ENCODE measurements at regions not wholly inside any gene's neighbourhood (a gene's known extent, or its start where the extent isn't known, plus 50 kb on each side); places are given as distances from the start of the nearest gene placed in this dataset.

DNA sequence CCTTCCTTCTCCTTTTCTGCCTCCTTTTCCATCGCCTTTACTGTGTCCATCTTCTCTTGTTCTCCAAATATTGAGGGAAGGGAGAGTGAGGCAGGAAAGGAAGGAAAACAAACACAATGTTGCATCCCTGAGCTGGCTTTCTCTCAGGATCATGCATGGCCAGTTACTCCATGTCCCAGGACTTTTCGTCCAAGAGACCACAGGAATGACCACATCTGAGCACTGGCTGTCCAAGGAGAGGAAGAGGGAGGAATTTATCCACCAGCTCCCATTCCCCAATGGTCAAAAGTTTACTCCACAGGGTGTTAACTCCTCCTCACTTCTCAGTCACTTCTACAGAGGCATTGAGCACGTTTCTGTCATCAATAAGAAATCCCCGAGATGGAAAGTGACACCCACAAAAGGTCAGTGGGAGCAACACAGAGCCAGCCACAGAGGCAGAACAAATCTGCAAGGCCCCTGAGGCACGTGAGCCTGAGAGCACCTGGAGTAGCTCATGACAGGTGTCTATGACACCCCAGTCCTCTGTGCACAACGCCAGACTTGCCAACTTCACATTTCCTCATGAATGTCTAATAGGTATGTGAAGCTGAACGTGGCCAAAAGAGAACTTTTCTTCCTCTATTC, 177.3 kb upstream of the NUDT4 start:
- intact Hi-C loops (cut with DNase I), result no loop called here
- H3K27ac ChIP-seq, result no peak overlapping the region
- no peak for DNase-seq (ENCODE audit: low spot score in 2 of 2)
- peaks cover 0 to 2% of the 10 kb centered on the region in 2 donors for H3K4me1 ChIP-seq
- H3K36me3 ChIP-seq, result no peaks in the 10 kb centered on the region
- H3K4me3 ChIP-seq, result no peak overlapping the region
- no peaks in the 10 kb centered on the region for H3K9me3 ChIP-seq
- TF ChIP-seq, protein P1, sequence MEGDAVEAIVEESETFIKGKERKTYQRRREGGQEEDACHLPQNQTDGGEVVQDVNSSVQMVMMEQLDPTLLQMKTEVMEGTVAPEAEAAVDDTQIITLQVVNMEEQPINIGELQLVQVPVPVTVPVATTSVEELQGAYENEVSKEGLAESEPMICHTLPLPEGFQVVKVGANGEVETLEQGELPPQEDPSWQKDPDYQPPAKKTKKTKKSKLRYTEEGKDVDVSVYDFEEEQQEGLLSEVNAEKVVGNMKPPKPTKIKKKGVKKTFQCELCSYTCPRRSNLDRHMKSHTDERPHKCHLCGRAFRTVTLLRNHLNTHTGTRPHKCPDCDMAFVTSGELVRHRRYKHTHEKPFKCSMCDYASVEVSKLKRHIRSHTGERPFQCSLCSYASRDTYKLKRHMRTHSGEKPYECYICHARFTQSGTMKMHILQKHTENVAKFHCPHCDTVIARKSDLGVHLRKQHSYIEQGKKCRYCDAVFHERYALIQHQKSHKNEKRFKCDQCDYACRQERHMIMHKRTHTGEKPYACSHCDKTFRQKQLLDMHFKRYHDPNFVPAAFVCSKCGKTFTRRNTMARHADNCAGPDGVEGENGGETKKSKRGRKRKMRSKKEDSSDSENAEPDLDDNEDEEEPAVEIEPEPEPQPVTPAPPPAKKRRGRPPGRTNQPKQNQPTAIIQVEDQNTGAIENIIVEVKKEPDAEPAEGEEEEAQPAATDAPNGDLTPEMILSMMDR (IDR thresholded peaks at IDR 0.05), result no peak
- no peaks in the 10 kb centered on the region for H3K27me3 ChIP-seq

DNA sequence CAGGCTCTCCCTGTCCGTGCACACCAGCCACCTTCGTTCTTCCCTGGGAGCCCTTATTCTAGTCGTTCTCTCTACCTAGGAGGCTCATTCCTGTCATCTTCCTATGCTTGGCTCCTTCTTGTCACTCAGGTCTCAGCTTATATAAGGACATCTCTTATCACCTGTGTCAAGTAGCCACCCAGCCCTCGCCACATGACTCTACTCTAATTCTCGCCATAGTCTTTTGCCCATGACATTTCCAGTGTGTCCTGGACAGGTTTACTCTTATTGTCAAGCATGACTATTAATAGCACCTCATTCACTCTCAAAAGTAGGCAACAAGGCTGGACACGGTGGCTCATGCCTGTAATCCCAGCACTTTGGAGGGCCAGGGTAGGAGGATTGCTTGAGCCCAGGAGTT, 175.7 kb upstream of the NUDT4 start:
- H3K9me3 ChIP-seq, result no peaks in the 10 kb centered on the region
- no peak overlapping the region for H3K4me3 ChIP-seq
- TF ChIP-seq, protein P1 (IDR thresholded peaks at IDR 0.05), result no peak
- H3K27ac ChIP-seq, result no peak overlapping the region
- H3K27me3 ChIP-seq, result no peaks in the 10 kb centered on the region
- no peaks in the 10 kb centered on the region for H3K36me3 ChIP-seq
- no peak for DNase-seq (ENCODE audit: low spot score in 2 of 2)
- H3K4me1 ChIP-seq, result peaks cover 0 to 2% of the 10 kb centered on the region in 2 donors
- intact Hi-C loops (cut with DNase I), result no loop called here

DNA sequence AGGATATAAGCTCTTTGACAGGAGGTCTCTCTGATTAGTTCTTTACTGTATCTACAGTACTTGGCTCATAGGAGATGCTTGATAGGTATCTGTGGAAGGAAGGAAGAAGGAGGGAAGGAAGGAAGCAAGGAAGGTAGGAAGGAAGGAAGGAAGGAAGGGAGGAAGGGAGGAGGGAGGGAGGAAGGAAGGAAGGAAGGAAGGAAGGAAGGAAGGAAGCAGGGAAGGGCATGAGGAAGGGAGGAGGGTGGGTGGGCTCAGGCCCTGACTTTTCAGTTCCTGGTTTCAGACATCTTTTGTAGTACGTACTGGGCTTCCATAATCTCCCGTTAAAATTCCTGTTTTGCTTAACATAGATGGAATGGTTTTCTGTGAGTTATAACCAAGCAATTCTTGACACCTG, 175.0 kb upstream of the NUDT4 start:
- H3K36me3 ChIP-seq, result no peaks in the 10 kb centered on the region
- intact Hi-C loops (cut with DNase I), result no loop called here
- no peak overlapping the region for H3K4me3 ChIP-seq
- no peak for DNase-seq (ENCODE audit: low spot score in 2 of 2)
- H3K4me1 ChIP-seq, result peaks cover 0 to 2% of the 10 kb centered on the region in 2 donors
- TF ChIP-seq, protein P1 (IDR thresholded peaks at IDR 0.05), result no peak
- no peaks in the 10 kb centered on the region for H3K9me3 ChIP-seq
- H3K27me3 ChIP-seq, result no peaks in the 10 kb centered on the region
- no peak overlapping the region for H3K27ac ChIP-seq

DNA sequence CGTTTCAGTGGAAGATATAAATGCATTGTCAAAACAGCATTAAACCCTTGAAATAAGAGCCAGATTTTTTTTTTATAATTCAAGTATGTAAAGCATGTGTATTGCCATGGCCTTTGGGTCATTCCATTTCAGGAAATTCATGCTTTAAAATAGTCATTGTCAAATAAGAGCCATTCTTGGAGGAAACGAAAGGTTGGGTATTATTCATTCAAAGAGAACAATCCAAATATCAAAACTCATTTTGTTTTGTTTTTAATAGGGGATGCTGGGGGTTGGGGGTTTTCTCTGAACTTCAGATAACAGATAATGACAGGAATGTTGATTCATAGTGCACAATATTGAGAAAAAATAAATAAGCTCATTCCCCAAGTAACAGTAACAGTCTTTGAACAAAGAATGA, 174.4 kb upstream of the NUDT4 start:
- no peaks in the 10 kb centered on the region for H3K36me3 ChIP-seq

DNA sequence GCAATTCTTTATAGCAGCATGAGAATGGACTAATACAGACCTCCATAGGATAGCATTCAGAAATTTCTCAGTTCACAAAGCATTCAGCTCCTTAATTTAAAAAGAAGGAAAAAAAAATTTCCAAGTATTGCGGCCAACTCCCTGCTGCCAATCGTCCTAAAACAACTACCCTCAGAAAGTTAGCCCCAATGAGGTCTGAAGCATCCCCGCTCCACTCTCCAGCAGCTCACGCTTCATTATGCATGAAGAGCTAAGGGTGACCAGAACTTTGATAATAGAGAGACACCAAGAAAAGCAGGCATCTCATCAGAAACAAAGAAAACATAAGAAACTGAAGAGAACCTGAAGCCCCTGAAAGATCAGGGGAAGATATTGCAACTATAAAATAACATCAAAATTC, 172.8 kb upstream of the NUDT4 start:
- H3K27me3 ChIP-seq, result no peaks in the 10 kb centered on the region
- intact Hi-C loops (cut with DNase I), result no loop called here
- no peak overlapping the region for H3K4me3 ChIP-seq
- H3K4me1 ChIP-seq, result no peaks in the 10 kb centered on the region
- TF ChIP-seq, protein P1 (IDR thresholded peaks at IDR 0.05), result no peak
- no peak for DNase-seq (ENCODE audit: low spot score in 2 of 2)
- no peak overlapping the region for H3K27ac ChIP-seq
- H3K36me3 ChIP-seq, result no peaks in the 10 kb centered on the region
- no peaks in the 10 kb centered on the region for H3K9me3 ChIP-seq

More for the DNA sequence above, 174.4 kb upstream of the NUDT4 start:
- no peaks in the 10 kb centered on the region for H3K9me3 ChIP-seq
- H3K27me3 ChIP-seq, result no peaks in the 10 kb centered on the region
- TF ChIP-seq, protein P1 (IDR thresholded peaks at IDR 0.05), result no peak
- H3K4me1 ChIP-seq, result no peaks in the 10 kb centered on the region
- intact Hi-C loops (cut with DNase I), result no loop called here
- no peak for DNase-seq (ENCODE audit: low spot score in 2 of 2)
- H3K4me3 ChIP-seq, result no peak overlapping the region
- no peak overlapping the region for H3K27ac ChIP-seq

DNA sequence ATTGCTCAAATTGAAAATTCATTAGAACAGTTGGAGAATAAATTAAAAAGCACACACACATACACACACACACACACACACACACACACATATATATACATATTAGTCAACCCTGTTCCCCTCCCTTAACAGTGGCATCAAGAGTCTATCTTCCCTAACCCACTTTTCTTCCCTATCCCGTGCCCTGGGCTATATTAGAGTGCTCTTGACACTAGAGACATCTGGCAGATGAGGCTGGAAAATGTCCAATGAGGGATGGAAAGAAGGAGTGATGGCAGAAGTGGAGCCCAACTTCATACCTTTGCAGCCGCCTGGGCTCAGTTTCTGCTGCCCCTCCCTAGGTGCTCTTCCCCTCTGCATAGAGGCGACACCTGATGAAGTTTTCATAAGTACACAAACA, 172.4 kb upstream of the NUDT4 start:
- no peak for DNase-seq (ENCODE audit: low spot score in 2 of 2)
- Histone ChIP-seq H3K9me3 (no peaks in the 10 kb centered on the region), H3K36me3 (no peaks in the 10 kb centered on the region), H3K27me3 (no peaks in the 10 kb centered on the region), H3K4me1 (no peaks in the 10 kb centered on the region), H3K27ac (no peak overlapping the region), H3K4me3 (no peak overlapping the region)
- intact Hi-C loops (cut with DNase I), result no loop called here
- TF ChIP-seq, protein P1 (IDR thresholded peaks at IDR 0.05), result no peak
